H9 (cell line): ENCODE measurements at regions not wholly inside any gene's neighbourhood (a gene's known extent, or its start where the extent isn't known, plus 50 kb on each side); places are given as distances from the start of the nearest gene placed in this dataset.

Experiments
- DNase-seq: peaks from one replicate; pipeline ENCODE4 v3.0.0-alpha.2; 2017
- H2AFZ ChIP-seq: one replicate; pipeline ENCODE4 v1.6.1; 2013; ENCODE audit warnings: mild to moderate bottlenecking, low read length, control low read depth, moderate library complexity
- H2AK5ac ChIP-seq: 2 replicates; pipeline ENCODE4 v1.6.1; 2013; ENCODE audit warnings: low read length, control low read depth, mixed read lengths; ENCODE audit not compliant: insufficient read length
- H2BK120ac ChIP-seq: one replicate; pipeline ENCODE4 v1.6.1; 2013; ENCODE audit warnings: low read depth, mild to moderate bottlenecking, low read length, control low read depth, inconsistent platforms; ENCODE audit not compliant: poor library complexity, severe bottlenecking
- H2BK12ac ChIP-seq: 2 replicates; pipeline ENCODE4 v1.6.1; 2013; ENCODE audit warnings: low read length, control low read depth, mixed read lengths, low read depth; ENCODE audit not compliant: insufficient read length
- H2BK15ac ChIP-seq: 2 replicates; pipeline ENCODE4 v1.6.1; 2013; ENCODE audit warnings: low read depth, low read length, control low read depth
- H2BK20ac ChIP-seq: one replicate; pipeline ENCODE4 v1.6.1; 2013; ENCODE audit warnings: low read depth, mild to moderate bottlenecking, low read length, control low read depth, inconsistent platforms; ENCODE audit not compliant: poor library complexity, severe bottlenecking
- H2BK5ac ChIP-seq: 2 replicates; pipeline ENCODE4 v1.6.1; 2013; ENCODE audit warnings: low read length, control low read depth, mixed read lengths; ENCODE audit not compliant: insufficient read length
- H3K14ac ChIP-seq: 2 replicates; pipeline ENCODE4 v1.6.1; 2013; ENCODE audit warnings: low read length, control low read depth; ENCODE audit not compliant: insufficient read depth
- H3K18ac ChIP-seq: 2 replicates; pipeline ENCODE4 v1.6.1; 2013; ENCODE audit warnings: low read depth, mild to moderate bottlenecking, mixed read lengths, low read length, control low read depth; ENCODE audit not compliant: insufficient read length
- H3K23ac ChIP-seq: 2 replicates; pipeline ENCODE4 v1.6.1; 2013; ENCODE audit warnings: low read length, control low read depth, mixed read lengths, low read depth; ENCODE audit not compliant: insufficient read length
- H3K23me2 ChIP-seq: 2 replicates; pipeline ENCODE4 v1.6.1; 2013; ENCODE audit warnings: low read depth, mild to moderate bottlenecking, mixed read lengths, low read length, control low read depth; ENCODE audit not compliant: insufficient read length, poor library complexity, severe bottlenecking
- H3K27ac ChIP-seq: 2 replicates; pipeline ENCODE4 v1.5.1; 2013; ENCODE audit warnings: low read length, control low read depth, mixed read lengths, low read depth; ENCODE audit not compliant: insufficient read length
- H3K27me3 ChIP-seq: 2 replicates; pipeline ENCODE4 v1.6.1; 2013; ENCODE audit warnings: low read length, control low read depth, inconsistent platforms; ENCODE audit not compliant: insufficient read depth
- H3K4ac ChIP-seq: 2 replicates; pipeline ENCODE4 v1.6.1; 2013; ENCODE audit warnings: low read depth, mild to moderate bottlenecking, control low read depth, inconsistent platforms, low read length, moderate library complexity
- H3K4me1 ChIP-seq: 2 replicates; pipeline ENCODE4 v1.6.1; 2013; ENCODE audit warnings: low read length, control low read depth, inconsistent platforms; ENCODE audit not compliant: insufficient read depth
- H3K4me2 ChIP-seq: 2 replicates; pipeline ENCODE4 v1.6.1; 2013; ENCODE audit warnings: low read length, control low read depth, mixed read lengths; ENCODE audit not compliant: insufficient read length, insufficient read depth
- H3K56ac ChIP-seq: 2 replicates; pipeline ENCODE4 v1.6.1; 2013; ENCODE audit warnings: low read depth, mild to moderate bottlenecking, mixed read lengths, low read length, control low read depth; ENCODE audit not compliant: insufficient read length
- H3K79me1 ChIP-seq: 2 replicates; pipeline ENCODE4 v1.6.1; 2013; ENCODE audit warnings: low read depth, mild to moderate bottlenecking, moderate library complexity, low read length, control low read depth, inconsistent platforms; ENCODE audit not compliant: insufficient read depth, poor library complexity, severe bottlenecking
- H3K79me2 ChIP-seq: 2 replicates; pipeline ENCODE4 v1.6.1; 2013; ENCODE audit warnings: low read length, control low read depth, inconsistent platforms; ENCODE audit not compliant: insufficient read depth
- H3K9ac ChIP-seq: 2 replicates; pipeline ENCODE4 v1.6.1; 2013; ENCODE audit warnings: low read length, control low read depth, mixed read lengths; ENCODE audit not compliant: insufficient read length; ENCODE audit errors: extremely low read depth
- H3K9me3 ChIP-seq: one replicate; pipeline ENCODE4 v1.6.1; 2013; ENCODE audit warnings: low read depth, low read length, inconsistent platforms; ENCODE audit not compliant: control insufficient read depth
- H3T11ph ChIP-seq: one replicate; pipeline ENCODE4 v1.6.1; 2013; ENCODE audit warnings: mild to moderate bottlenecking, low read length, control low read depth, inconsistent platforms
- H4K20me1 ChIP-seq: one replicate; pipeline ENCODE4 v1.6.1; 2013; ENCODE audit not compliant: control insufficient read depth, insufficient read length, insufficient read depth
- H4K5ac ChIP-seq: 2 replicates; pipeline ENCODE4 v1.6.1; 2013; ENCODE audit warnings: low read depth, mild to moderate bottlenecking, mixed read lengths, low read length, control low read depth; ENCODE audit not compliant: insufficient read length
- H4K8ac ChIP-seq: replicated peaks from 2 replicates; pipeline ENCODE4 v1.6.1; 2013; ENCODE audit warnings: low read length, control low read depth, mixed read lengths, low read depth; ENCODE audit not compliant: insufficient read length
- H4K91ac ChIP-seq: 2 replicates; pipeline ENCODE4 v1.6.1; 2013; ENCODE audit warnings: low read depth, mild to moderate bottlenecking, moderate library complexity, mixed read lengths, low read length, control low read depth; ENCODE audit not compliant: insufficient read length
- H3K27ac Mint-ChIP-seq, 3 experiments: 2 replicates in 2 of 3; 3 replicates in 1 of 3; pipeline ENCODE4 v1.8.0; 2020 to 2021; ENCODE audit warnings: mixed read lengths in 3 of 3, mild to moderate bottlenecking in 1 of 3, moderate library complexity in 1 of 3
- H3K27me3 Mint-ChIP-seq: 2 replicates; pipeline ENCODE4 v1.8.0; 2021; ENCODE audit warnings: low read depth, mild to moderate bottlenecking, moderate library complexity, mixed read lengths
- H3K36me3 Mint-ChIP-seq, 3 experiments: 2 replicates in 2 of 3; 3 replicates in 1 of 3; pipeline ENCODE4 v1.8.0; 2020 to 2021; ENCODE audit warnings: low read depth in 3 of 3, mixed read lengths in 3 of 3; ENCODE audit not compliant: insufficient read depth in 1 of 3
- H3K4me1 Mint-ChIP-seq, 2 experiments: 2 replicates each; pipeline ENCODE4 v1.8.0; 2020; ENCODE audit warnings: mixed read lengths in 2 of 2
- H3K4me3 Mint-ChIP-seq, 2 experiments: 2 replicates in 1 of 2; 3 replicates in 1 of 2; pipeline ENCODE4 v1.8.0; 2020 to 2021; ENCODE audit warnings: mild to moderate bottlenecking in 2 of 2, mixed read lengths in 2 of 2, moderate library complexity in 1 of 2
- H3K9me3 Mint-ChIP-seq, 2 experiments: 2 replicates in 1 of 2; 3 replicates in 1 of 2; pipeline ENCODE4 v1.8.0; 2020; ENCODE audit warnings: mild to moderate bottlenecking in 2 of 2, mixed read lengths in 2 of 2, moderate library complexity in 1 of 2
- WGBS: extraction: QIAGEN DNeasy Blood & Tissue Kit; methylation state at CpG from one replicate; pipeline ENCODE4 v1.1.7; 2013; ENCODE audit warnings: missing lambda C conversion rate, low lambda C conversion rate, mixed read lengths; ENCODE audit not compliant: insufficient read length; ENCODE audit errors: extremely low coverage; 5-methylcytosine and 5-hydroxymethylcytosine counted together
- TF ChIP-seq, protein P1 (sequence below): fragments of 200-600 bp; sonication (generic); conservative IDR thresholded peaks from 3 replicates; pipeline ENCODE4 v1.8.0; 2021; ENCODE audit warnings: antibody characterized with exemption, mild to moderate bottlenecking

DNA sequence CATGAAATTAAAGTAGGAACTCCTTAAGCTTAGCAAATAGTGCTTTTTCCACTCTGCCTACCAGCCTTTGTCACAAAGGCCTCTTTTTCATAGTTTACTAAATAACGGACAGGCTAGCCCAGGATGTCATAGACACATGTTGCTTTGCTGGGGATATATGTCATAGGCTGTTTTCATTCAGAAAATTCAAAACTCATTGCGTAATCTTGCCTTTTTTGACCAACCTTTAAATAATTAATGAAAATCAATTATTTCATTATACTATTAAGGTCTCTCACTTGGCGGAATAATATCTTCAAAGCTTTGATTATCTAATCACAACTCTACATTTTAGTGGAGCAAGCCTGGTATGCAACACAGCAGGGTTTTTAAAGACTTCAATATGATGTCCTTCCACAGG lies 1245.7 kb upstream of the LRRTM1 start:
- Histone ChIP-seq H2BK15ac (no peak overlapping the region), H3T11ph (no peak overlapping the region), H3K18ac (no peak overlapping the region), H3K23ac (no peak overlapping the region), H4K91ac (no peak overlapping the region), H3K14ac (no peak overlapping the region), H2BK20ac (no peak overlapping the region), H2BK120ac (no peak overlapping the region), H3K79me1 (no peaks in the 10 kb centered on the region), H2BK12ac (no peak overlapping the region), H3K79me2 (no peaks in the 10 kb centered on the region), H4K8ac (no peak overlapping the region), H3K9me3 (no peaks in the 10 kb centered on the region), H3K23me2 (no peaks in the 10 kb centered on the region), H2AK5ac (no peak overlapping the region), H3K4ac (no peak overlapping the region), H2BK5ac (no peak overlapping the region), H4K20me1 (no peaks in the 10 kb centered on the region), H3K27ac (no peak overlapping the region), H3K56ac (no peak overlapping the region), H3K4me1 (no peaks in the 10 kb centered on the region), H2AFZ (no peak overlapping the region), H3K27me3 (no peaks in the 10 kb centered on the region), H4K5ac (no peak overlapping the region), H3K4me2 (no peak overlapping the region), H3K9ac (no peak overlapping the region)
- Mint-ChIP-seq H3K4me1 (no peaks in the 10 kb centered on the region), H3K4me3 (no peak overlapping the region), H3K36me3 (peaks cover 0 to 2% (median 0%) of the 10 kb centered on the region in 3 experiments; a peak in 1 of 7 replicates), H3K9me3 (peaks cover 0 to 4% of the 10 kb centered on the region in 2 experiments; a peak in 2 of 5 replicates), H3K27me3 (no peaks in the 10 kb centered on the region), H3K27ac (no peak overlapping the region)
- WGBS, result no CpG with 5 or more reads among the region's 3 CpGs
- TF ChIP-seq, protein P1, sequence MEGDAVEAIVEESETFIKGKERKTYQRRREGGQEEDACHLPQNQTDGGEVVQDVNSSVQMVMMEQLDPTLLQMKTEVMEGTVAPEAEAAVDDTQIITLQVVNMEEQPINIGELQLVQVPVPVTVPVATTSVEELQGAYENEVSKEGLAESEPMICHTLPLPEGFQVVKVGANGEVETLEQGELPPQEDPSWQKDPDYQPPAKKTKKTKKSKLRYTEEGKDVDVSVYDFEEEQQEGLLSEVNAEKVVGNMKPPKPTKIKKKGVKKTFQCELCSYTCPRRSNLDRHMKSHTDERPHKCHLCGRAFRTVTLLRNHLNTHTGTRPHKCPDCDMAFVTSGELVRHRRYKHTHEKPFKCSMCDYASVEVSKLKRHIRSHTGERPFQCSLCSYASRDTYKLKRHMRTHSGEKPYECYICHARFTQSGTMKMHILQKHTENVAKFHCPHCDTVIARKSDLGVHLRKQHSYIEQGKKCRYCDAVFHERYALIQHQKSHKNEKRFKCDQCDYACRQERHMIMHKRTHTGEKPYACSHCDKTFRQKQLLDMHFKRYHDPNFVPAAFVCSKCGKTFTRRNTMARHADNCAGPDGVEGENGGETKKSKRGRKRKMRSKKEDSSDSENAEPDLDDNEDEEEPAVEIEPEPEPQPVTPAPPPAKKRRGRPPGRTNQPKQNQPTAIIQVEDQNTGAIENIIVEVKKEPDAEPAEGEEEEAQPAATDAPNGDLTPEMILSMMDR, result no peak
- DNase-seq, result no peak
